ENCODE measurements at regions not wholly inside any gene's neighbourhood (a gene's known extent, or its start where the extent isn't known, plus 50 kb on each side); places are given as distances from the start of the nearest gene placed in this dataset.

DNA sequence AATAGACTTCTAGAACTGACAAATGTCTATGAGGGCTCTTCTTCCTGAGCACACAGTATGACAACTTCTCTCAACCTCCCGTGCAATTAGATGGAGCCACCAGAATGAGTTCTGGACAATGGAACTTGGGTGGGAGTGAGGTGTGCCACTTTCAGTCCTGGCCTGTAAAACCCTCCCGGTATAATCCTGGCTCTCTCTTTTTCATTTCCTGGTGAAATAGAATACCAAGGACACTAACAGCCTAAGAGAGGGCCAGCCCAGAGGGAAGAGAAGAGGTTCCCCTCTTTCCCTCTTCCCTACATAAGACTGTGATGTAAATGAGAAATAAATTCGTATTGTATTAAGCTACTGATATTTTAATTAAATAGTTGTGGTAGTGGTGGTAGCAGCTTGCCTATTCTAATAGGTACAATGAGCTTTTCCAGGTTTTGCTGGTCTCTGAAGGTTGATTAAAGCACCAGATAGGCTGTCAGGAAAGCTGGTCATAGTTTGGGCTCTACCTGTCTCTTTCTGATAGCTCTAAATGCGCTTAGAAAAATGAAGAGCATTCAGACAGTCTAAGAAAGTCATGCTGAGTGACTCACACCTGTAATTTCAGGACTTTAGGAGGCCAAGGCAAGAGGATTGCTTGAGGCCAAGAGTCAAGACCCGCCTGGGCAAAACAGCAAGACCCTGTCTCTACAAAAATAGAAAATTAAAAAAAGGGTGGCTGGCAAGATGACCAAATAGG is 108.6 kb upstream of the ZNF644 start:
- Mint-ChIP-seq H3K9me3 (ENCODE audit: low read depth, unreplicated experiment) (no peaks in the 10 kb centered on the region), H3K27ac (ENCODE audit: unreplicated experiment) (no peak overlapping the region), H3K4me1 (ENCODE audit: low read depth, unreplicated experiment) (no peaks in the 10 kb centered on the region), H3K36me3 (ENCODE audit: insufficient read depth, unreplicated experiment) (no peaks in the 10 kb centered on the region), H3K27me3 (ENCODE audit: unreplicated experiment) (peaks cover 20% of the 10 kb centered on the region), H3K4me3 (ENCODE audit: low read depth, unreplicated experiment) (no peak overlapping the region)
- CTCF ChIA-PET: interaction anchor here (0.5 kb wide), 1 partner anchor 27 kb away, joined by 6 read pairs; no protein-coding TSS in a partner anchor
- TF ChIP-seq CTCF (IDR thresholded peaks at IDR 0.05; ENCODE audit: unreplicated experiment): no peak
- intact Hi-C loops (cut with micrococcal nuclease; ENCODE audit: unreplicated experiment): no loop called here
- DNase-seq: no peak
- BruUV-seq (replicated peaks): no TSS peak

DNA sequence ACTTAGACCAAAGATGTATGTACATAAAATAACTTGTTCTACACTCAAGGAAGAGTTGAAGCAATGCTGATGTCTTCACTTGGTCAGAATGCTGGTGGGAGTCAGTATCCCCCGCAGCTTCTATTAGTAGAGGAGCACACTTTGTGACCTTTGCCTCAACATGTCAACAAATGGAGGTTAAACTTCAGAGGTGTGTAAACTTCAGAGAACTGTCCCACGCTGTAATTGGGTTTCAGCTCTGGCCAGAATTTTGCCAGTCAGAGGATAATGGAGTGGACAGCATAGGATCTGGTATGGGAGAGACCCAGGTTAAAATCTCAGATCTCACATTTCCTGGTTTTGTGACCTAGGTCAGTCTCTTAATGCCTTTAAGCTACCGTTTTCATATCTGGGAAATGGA is 107.6 kb upstream of the ZNF644 start:
- CTCF ChIA-PET: no interaction called here
- no peak for TF ChIP-seq CTCF (IDR thresholded peaks at IDR 0.05; ENCODE audit: unreplicated experiment)
- Mint-ChIP-seq H3K36me3 (ENCODE audit: insufficient read depth, unreplicated experiment) (no peaks in the 10 kb centered on the region), H3K27ac (ENCODE audit: unreplicated experiment) (no peak overlapping the region), H3K27me3 (ENCODE audit: unreplicated experiment) (peaks cover 20% of the 10 kb centered on the region), H3K4me1 (ENCODE audit: low read depth, unreplicated experiment) (no peaks in the 10 kb centered on the region), H3K4me3 (ENCODE audit: low read depth, unreplicated experiment) (no peak overlapping the region), H3K9me3 (ENCODE audit: low read depth, unreplicated experiment) (no peaks in the 10 kb centered on the region)
- DNase-seq: no peak
- no TSS peak for BruUV-seq (replicated peaks)
- intact Hi-C loops (cut with micrococcal nuclease; ENCODE audit: unreplicated experiment): no loop called here

DNA sequence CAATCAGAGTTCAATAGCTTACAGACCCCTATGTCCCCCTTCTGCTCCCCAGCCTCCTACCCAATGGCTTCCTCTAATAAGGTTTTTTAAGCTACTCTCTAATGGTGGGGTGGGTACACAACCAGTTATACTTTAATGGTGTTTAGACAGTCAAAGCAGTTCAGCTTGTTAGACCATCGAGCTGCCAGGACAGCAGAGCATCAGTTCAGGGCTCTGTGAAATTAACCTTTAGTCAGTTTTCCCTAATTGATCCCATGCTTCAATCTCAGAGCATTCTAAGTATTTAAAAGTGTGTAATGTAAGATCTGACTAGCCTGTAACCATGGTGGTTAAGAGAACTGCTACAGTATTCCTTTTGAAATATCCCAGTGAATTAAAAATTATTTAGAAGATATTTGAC is 107.2 kb upstream of the ZNF644 start:
- H3K4me1 Mint-ChIP-seq (ENCODE audit: low read depth, unreplicated experiment): no peaks in the 10 kb centered on the region
- intact Hi-C loops (cut with micrococcal nuclease; ENCODE audit: unreplicated experiment): no loop called here
- no peak for DNase-seq
- H3K36me3 Mint-ChIP-seq (ENCODE audit: insufficient read depth, unreplicated experiment): no peaks in the 10 kb centered on the region
- BruUV-seq (replicated peaks): no TSS peak
- H3K27ac Mint-ChIP-seq (ENCODE audit: unreplicated experiment): no peak overlapping the region
- no peak overlapping the region for H3K4me3 Mint-ChIP-seq (ENCODE audit: low read depth, unreplicated experiment)
- H3K27me3 Mint-ChIP-seq (ENCODE audit: unreplicated experiment): peaks cover 20% of the 10 kb centered on the region
- TF ChIP-seq CTCF (IDR thresholded peaks at IDR 0.05; ENCODE audit: unreplicated experiment): no peak
- H3K9me3 Mint-ChIP-seq (ENCODE audit: low read depth, unreplicated experiment): no peaks in the 10 kb centered on the region
- CTCF ChIA-PET: no interaction called here

- CTCF ChIA-PET: no interaction called here
- no peak for TF ChIP-seq CTCF (IDR thresholded peaks at IDR 0.05; ENCODE audit: unreplicated experiment)
- H3K4me3 Mint-ChIP-seq (ENCODE audit: low read depth, unreplicated experiment): no peak overlapping the region
- DNase-seq: no peak
- H3K36me3 Mint-ChIP-seq (ENCODE audit: insufficient read depth, unreplicated experiment): no peaks in the 10 kb centered on the region
- intact Hi-C loops (cut with micrococcal nuclease; ENCODE audit: unreplicated experiment): no loop called here
- H3K27ac Mint-ChIP-seq (ENCODE audit: unreplicated experiment): no peak overlapping the region
- H3K9me3 Mint-ChIP-seq (ENCODE audit: low read depth, unreplicated experiment): no peaks in the 10 kb centered on the region
- H3K4me1 Mint-ChIP-seq (ENCODE audit: low read depth, unreplicated experiment): peaks cover 13% of the 10 kb centered on the region
- H3K27me3 Mint-ChIP-seq (ENCODE audit: unreplicated experiment): no peaks in the 10 kb centered on the region
- BruUV-seq (replicated peaks): no TSS peak
These were observed 103.2 kb upstream of the ZNF644 start for GRCh38 chr1:91124989-91125417.

All from Calu3 (cell line).